ENCODE measurements at regions not wholly inside any gene's neighbourhood (a gene's known extent, or its start where the extent isn't known, plus 50 kb on each side); places are given as distances from the start of the nearest gene placed in this dataset.

DNA sequence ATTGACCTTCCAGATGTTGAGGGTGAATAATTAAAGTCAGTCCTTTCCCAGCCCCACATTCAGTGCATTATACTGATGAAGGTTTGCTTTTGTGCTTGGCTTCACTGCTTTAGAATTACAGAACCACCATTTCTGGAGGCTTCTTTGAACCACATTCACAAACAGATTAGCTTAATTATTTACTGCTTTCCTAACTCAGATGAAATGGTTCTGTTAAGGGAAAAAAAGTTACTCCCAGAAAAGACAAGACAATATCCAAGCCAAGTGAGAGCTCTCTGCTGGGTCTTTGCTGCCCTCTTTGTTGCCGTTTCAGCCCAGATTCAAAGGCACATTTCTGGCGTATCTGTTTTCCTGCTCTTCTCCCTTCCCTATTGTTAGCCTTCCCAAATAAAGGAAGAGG lies 188.9 kb downstream of the AHR start:
- Histone ChIP-seq H3K9me3 (no peaks in the 10 kb centered on the region), H3K4me1 (ENCODE audit: control insufficient read depth in 1 of 2, low read depth in 2 of 2) (no peaks in the 10 kb centered on the region), H3K27ac (no peak overlapping the region), H3K4me3 (no peak overlapping the region), H3K36me3 (no peaks in the 10 kb centered on the region), H3K27me3 (replicated peaks; ENCODE audit: insufficient read depth) (no peaks in the 10 kb centered on the region)
- ATAC-seq (ENCODE audit: insufficient number of reproducible peaks, low FRiP score, low read depth) = no peak
- TF ChIP-seq, protein P1, sequence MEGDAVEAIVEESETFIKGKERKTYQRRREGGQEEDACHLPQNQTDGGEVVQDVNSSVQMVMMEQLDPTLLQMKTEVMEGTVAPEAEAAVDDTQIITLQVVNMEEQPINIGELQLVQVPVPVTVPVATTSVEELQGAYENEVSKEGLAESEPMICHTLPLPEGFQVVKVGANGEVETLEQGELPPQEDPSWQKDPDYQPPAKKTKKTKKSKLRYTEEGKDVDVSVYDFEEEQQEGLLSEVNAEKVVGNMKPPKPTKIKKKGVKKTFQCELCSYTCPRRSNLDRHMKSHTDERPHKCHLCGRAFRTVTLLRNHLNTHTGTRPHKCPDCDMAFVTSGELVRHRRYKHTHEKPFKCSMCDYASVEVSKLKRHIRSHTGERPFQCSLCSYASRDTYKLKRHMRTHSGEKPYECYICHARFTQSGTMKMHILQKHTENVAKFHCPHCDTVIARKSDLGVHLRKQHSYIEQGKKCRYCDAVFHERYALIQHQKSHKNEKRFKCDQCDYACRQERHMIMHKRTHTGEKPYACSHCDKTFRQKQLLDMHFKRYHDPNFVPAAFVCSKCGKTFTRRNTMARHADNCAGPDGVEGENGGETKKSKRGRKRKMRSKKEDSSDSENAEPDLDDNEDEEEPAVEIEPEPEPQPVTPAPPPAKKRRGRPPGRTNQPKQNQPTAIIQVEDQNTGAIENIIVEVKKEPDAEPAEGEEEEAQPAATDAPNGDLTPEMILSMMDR (IDR thresholded peaks at IDR 0.05) = no peak
- no peak for DNase-seq (ENCODE audit: low spot score)

DNA sequence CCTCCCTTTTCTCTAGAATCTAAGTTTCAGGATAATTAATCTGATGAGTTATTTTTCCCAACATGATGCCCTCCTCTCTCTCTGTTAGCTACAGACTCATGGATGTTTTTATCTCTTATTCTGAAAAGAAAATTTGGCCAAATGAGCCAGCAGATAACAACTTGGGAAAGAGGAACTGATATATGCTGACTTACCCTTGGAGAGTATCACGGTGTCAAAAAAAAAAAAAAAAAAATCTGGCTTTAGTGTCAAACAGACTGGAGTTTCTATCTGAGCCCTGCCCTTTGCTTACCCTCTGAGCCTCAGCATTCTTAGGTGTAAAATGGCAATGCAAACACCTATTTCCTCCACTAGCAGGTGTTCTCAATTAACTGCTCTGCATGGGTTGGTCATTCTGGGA lies 190.4 kb downstream of the AHR start:
- H3K4me1 ChIP-seq (ENCODE audit: control insufficient read depth in 1 of 2, low read depth in 2 of 2) = no peaks in the 10 kb centered on the region
- no peak for DNase-seq (ENCODE audit: low spot score)
- TF ChIP-seq, protein P1 (IDR thresholded peaks at IDR 0.05) = no peak
- H3K27ac ChIP-seq = no peak overlapping the region
- H3K27me3 ChIP-seq (replicated peaks; ENCODE audit: insufficient read depth) = no peaks in the 10 kb centered on the region
- H3K4me3 ChIP-seq = no peak overlapping the region
- H3K9me3 ChIP-seq = no peaks in the 10 kb centered on the region
- no peak for ATAC-seq (ENCODE audit: insufficient number of reproducible peaks, low FRiP score, low read depth)
- no peaks in the 10 kb centered on the region for H3K36me3 ChIP-seq

DNA sequence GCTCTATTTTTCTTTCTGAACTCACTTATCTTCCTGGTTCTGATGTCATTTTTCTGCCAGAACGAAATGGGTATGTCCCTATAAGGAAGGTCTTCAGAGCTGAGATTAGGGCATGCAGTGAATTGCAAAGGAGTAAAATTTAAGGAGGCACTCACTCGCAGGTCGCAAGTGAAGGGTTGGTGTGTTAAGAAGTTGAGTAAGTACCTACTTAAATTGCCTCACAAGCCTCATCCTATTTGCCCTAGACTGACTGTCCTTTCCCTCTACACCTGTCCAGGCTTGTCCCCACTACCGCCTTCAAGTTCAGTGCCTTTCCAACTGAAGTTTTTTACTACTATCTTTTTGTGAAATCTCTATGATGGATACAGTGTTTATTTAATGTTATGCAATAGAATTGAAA lies 191.5 kb downstream of the AHR start:
- TF ChIP-seq, protein P1 (IDR thresholded peaks at IDR 0.05) = no peak
- Histone ChIP-seq H3K9me3 (no peaks in the 10 kb centered on the region), H3K4me1 (ENCODE audit: control insufficient read depth in 1 of 2, low read depth in 2 of 2) (no peaks in the 10 kb centered on the region), H3K27me3 (replicated peaks; ENCODE audit: insufficient read depth) (no peaks in the 10 kb centered on the region), H3K27ac (no peak overlapping the region), H3K36me3 (no peaks in the 10 kb centered on the region), H3K4me3 (no peak overlapping the region)
- ATAC-seq (ENCODE audit: insufficient number of reproducible peaks, low FRiP score, low read depth) = no peak
- no peak for DNase-seq (ENCODE audit: low spot score)

DNA sequence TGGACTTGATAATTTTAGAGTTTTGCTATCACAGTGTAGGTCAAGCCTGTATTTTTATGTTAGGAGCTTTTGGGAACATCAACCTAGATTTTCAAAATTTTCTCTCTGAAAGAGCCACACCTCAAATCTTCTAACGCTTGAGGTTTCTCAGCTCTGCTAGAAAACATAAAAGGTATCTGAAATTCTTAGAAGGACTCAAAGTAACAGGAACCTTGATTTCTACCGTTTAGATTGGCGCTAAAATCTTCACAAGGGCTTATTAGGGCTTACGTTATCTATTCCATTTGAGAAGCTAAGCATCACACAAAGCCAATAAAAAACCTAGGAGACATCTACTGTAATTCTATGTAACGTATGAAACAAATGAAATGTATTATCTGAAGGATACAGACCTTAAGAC lies 192.4 kb downstream of the AHR start:
- Histone ChIP-seq H3K27me3 (replicated peaks; ENCODE audit: insufficient read depth) (no peaks in the 10 kb centered on the region), H3K9me3 (no peaks in the 10 kb centered on the region), H3K4me1 (ENCODE audit: control insufficient read depth in 1 of 2, low read depth in 2 of 2) (no peaks in the 10 kb centered on the region), H3K36me3 (no peaks in the 10 kb centered on the region), H3K27ac (no peak overlapping the region), H3K4me3 (no peak overlapping the region)
- DNase-seq (ENCODE audit: low spot score) (no peak), ATAC-seq (ENCODE audit: insufficient number of reproducible peaks, low FRiP score, low read depth) (no peak)
- TF ChIP-seq, protein P1 (IDR thresholded peaks at IDR 0.05) = no peak

DNA sequence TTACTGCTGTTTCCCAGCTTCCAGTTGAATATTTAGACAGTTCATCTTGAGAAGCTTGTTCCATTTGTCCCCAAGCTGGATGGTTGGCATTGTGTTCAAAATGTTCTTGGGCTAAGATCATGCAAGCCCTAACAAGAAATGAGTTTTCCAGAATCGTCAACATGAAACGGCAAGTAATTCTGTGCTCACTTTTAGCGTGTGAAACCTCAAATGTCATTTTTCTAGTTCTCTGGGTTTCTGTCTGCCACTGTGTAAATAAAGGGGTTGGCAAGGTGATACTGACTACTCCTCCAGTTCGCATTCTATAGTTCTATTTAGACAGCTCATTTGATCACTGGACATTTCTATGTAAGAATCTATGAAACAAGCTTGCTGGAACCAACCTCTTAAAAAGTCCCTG lies 194.0 kb downstream of the AHR start:
- Histone ChIP-seq H3K4me3 (no peak overlapping the region), H3K4me1 (ENCODE audit: control insufficient read depth in 1 of 2, low read depth in 2 of 2) (no peaks in the 10 kb centered on the region), H3K27me3 (replicated peaks; ENCODE audit: insufficient read depth) (no peaks in the 10 kb centered on the region), H3K36me3 (no peaks in the 10 kb centered on the region), H3K9me3 (no peaks in the 10 kb centered on the region), H3K27ac (no peak overlapping the region)
- TF ChIP-seq, protein P1 (IDR thresholded peaks at IDR 0.05) = no peak
- ATAC-seq (ENCODE audit: insufficient number of reproducible peaks, low FRiP score, low read depth) (no peak), DNase-seq (ENCODE audit: low spot score) (no peak)
